Keratinocyte (primary cell): ENCODE measurements at regions not wholly inside any gene's neighbourhood (a gene's known extent, or its start where the extent isn't known, plus 50 kb on each side); places are given as distances from the start of the nearest gene placed in this dataset.

Source experiments
- DNase-seq: peaks from one replicate; pipeline ENCODE4 v3.0.0-alpha.2; 2011; ENCODE audit warnings: low read depth, missing footprints, low spot score
- FAIRE-seq: peaks from 2 replicates; lab custom pipeline; 2011; peaks lifted over from hg19 to GRCh38; lab: Jason Lieb, UNC
- H2AFZ ChIP-seq: 2 replicates; pipeline ENCODE4 v1.6.0; 2012; ENCODE audit warnings: low read length, control low read depth, inconsistent platforms; ENCODE audit not compliant: control insufficient read depth
- H3K27ac ChIP-seq: 2 replicates; pipeline ENCODE4 v1.5.1; 2011; ENCODE audit warnings: low read length; ENCODE audit not compliant: control insufficient read depth, insufficient read depth
- H3K27me3 ChIP-seq: 3 replicates; pipeline ENCODE4 v1.6.0; 2011; ENCODE audit warnings: low read length; ENCODE audit not compliant: control insufficient read depth, insufficient read depth; ENCODE audit errors: extremely low read depth
- H3K36me3 ChIP-seq, 2 experiments: 2 replicates in 1 of 2; 3 replicates in 1 of 2; pipeline ENCODE4 v1.5.1; 2011; ENCODE audit warnings: low read length in 2 of 2, mild to moderate bottlenecking in 1 of 2; ENCODE audit not compliant: control insufficient read depth in 2 of 2, insufficient read depth in 2 of 2; ENCODE audit errors: extremely low read depth in 1 of 2
- H3K4me1 ChIP-seq: 3 replicates; pipeline ENCODE4 v1.5.1; 2011; ENCODE audit warnings: low read length; ENCODE audit not compliant: control insufficient read depth, insufficient read depth; ENCODE audit errors: extremely low read depth
- H3K4me2 ChIP-seq: 3 replicates; pipeline ENCODE4 v1.6.0; 2011; ENCODE audit warnings: low read depth, low read length; ENCODE audit not compliant: control insufficient read depth, insufficient read depth; ENCODE audit errors: extremely low read depth
- H3K4me3 ChIP-seq, 3 experiments: fragments of 200-600 bp in 1 of 3; sonication (generic) in 1 of 3; 2 replicates in 2 of 3; 3 replicates in 1 of 3; pipeline ENCODE4 v1.5.1; 2011 to 2016; ENCODE audit warnings: low read length in 3 of 3, mild to moderate bottlenecking in 3 of 3, control low read depth in 2 of 3, inconsistent platforms in 1 of 3, low read depth in 1 of 3, mixed read lengths in 1 of 3, mixed run types in 1 of 3, moderate library complexity in 1 of 3; ENCODE audit not compliant: control insufficient read depth in 2 of 3, insufficient read depth in 2 of 3; ENCODE audit errors: extremely low read depth in 1 of 3
- H3K79me2 ChIP-seq: 2 replicates; pipeline ENCODE4 v1.6.0; 2012; ENCODE audit warnings: low read length; ENCODE audit not compliant: control insufficient read depth, insufficient read depth
- H3K9ac ChIP-seq: 3 replicates; pipeline ENCODE4 v1.6.0; 2011; ENCODE audit warnings: low read length; ENCODE audit not compliant: control insufficient read depth, insufficient read depth; ENCODE audit errors: extremely low read depth
- H3K9me1 ChIP-seq: 3 replicates; pipeline ENCODE4 v1.6.0; 2011; ENCODE audit warnings: low read length; ENCODE audit not compliant: control insufficient read depth, insufficient read depth; ENCODE audit errors: extremely low read depth
- H3K9me3 ChIP-seq: 2 replicates; pipeline ENCODE4 v1.5.1; 2012; ENCODE audit warnings: low read depth, low read length; ENCODE audit not compliant: control insufficient read depth
- H4K20me1 ChIP-seq: 3 replicates; pipeline ENCODE4 v1.6.0; 2011; ENCODE audit warnings: low read length; ENCODE audit not compliant: control insufficient read depth, insufficient read depth; ENCODE audit errors: extremely low read depth
- CTCF ChIP-seq, 3 experiments: IDR thresholded peaks in 1 of 3; conservative IDR thresholded peaks in 1 of 3; optimal IDR thresholded peaks in 1 of 3; 2 replicates in 2 of 3; 3 replicates in 1 of 3; pipeline versions ENCODE3 to v1.5.1; 2011; ENCODE audit warnings: low read length in 3 of 3, mild to moderate bottlenecking in 3 of 3, moderate library complexity in 2 of 3, control low read depth in 1 of 3, inconsistent platforms in 1 of 3; ENCODE audit not compliant: insufficient read depth in 2 of 3; ENCODE audit errors: extremely low read depth in 1 of 3
- EZH2 ChIP-seq: IDR thresholded peaks from one replicate; pipeline ENCODE4 v1.6.1; 2012; ENCODE audit warnings: inconsistent platforms, mild to moderate bottlenecking, low read length, moderate library complexity
- dilution Hi-C: fragments of 300-500 bp; cut with MboI; formaldehyde crosslinking; loops from one replicate; pipeline ENCODE4 v1.7.0; 2020; ENCODE audit warnings: low sequenced_read_pairs; ENCODE audit not compliant: extremely low pct_ligation_motif_present

GRCh38 chr7:153590136-153590535 lies 462.1 kb upstream of the DPP6 start:
- H2AFZ ChIP-seq: no peak overlapping the region
- no peaks in the 10 kb centered on the region for H3K79me2 ChIP-seq
- no peak overlapping the region for H3K4me3 ChIP-seq
- H4K20me1 ChIP-seq: no peaks in the 10 kb centered on the region
- DNase-seq (no peak), FAIRE-seq (no peak)
- no peaks in the 10 kb centered on the region for H3K36me3 ChIP-seq
- TF ChIP-seq CTCF (optimal IDR thresholded peaks at IDR 0.05 in 1 of 3, IDR thresholded peaks at IDR 0.05 in 1 of 3, conservative IDR thresholded peaks at IDR 0.05 in 1 of 3; ENCODE audit: extremely low read depth in 1 of 3, insufficient read depth in 2 of 3, low read length in 3 of 3) (no peak), EZH2 (no peak)
- H3K9ac ChIP-seq: no peak overlapping the region
- H3K4me2 ChIP-seq: no peak overlapping the region
- H3K27ac ChIP-seq: no peak overlapping the region
- H3K27me3 ChIP-seq: no peaks in the 10 kb centered on the region
- dilution Hi-C loops: no loop called here
- no peaks in the 10 kb centered on the region for H3K4me1 ChIP-seq
- no peaks in the 10 kb centered on the region for H3K9me3 ChIP-seq
- H3K9me1 ChIP-seq: no peaks in the 10 kb centered on the region

DNA sequence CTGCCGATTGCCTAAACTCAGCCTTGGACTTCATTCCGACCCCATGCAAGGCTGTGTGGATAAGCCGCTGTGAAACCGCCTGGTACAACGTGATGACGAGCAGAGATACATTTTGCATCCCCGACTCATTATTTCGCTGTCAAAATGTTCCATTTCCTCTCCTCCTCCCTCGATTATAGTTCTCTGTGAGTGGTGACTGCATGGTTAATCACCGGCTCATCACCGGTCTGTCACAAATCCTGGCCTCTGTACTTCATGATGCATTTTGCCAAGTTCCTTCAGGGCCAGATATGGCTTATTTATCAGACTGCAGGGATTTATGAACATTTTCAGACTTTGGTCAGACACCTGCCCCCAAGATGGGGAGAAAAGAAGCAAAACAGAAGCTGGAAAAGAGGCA lies 461.6 kb upstream of the DPP6 start:
- dilution Hi-C loops: no loop called here

More for the DNA sequence above, 461.6 kb upstream of the DPP6 start:
- Histone ChIP-seq H3K4me2 (no peak overlapping the region), H3K36me3 (no peaks in the 10 kb centered on the region), H3K9me1 (no peaks in the 10 kb centered on the region), H3K4me1 (no peaks in the 10 kb centered on the region), H3K27me3 (no peaks in the 10 kb centered on the region), H3K9me3 (no peaks in the 10 kb centered on the region), H3K79me2 (no peaks in the 10 kb centered on the region), H2AFZ (no peak overlapping the region), H3K4me3 (no peak overlapping the region), H4K20me1 (no peaks in the 10 kb centered on the region), H3K9ac (no peak overlapping the region), H3K27ac (no peak overlapping the region)
- FAIRE-seq: no peak
- no peak for DNase-seq
- TF ChIP-seq CTCF (optimal IDR thresholded peaks at IDR 0.05 in 1 of 3, IDR thresholded peaks at IDR 0.05 in 1 of 3, conservative IDR thresholded peaks at IDR 0.05 in 1 of 3; ENCODE audit: extremely low read depth in 1 of 3, insufficient read depth in 2 of 3, low read length in 3 of 3) (no peak), EZH2 (no peak)
